ENCODE measurements at regions not wholly inside any gene's neighbourhood (a gene's known extent, or its start where the extent isn't known, plus 50 kb on each side); places are given as distances from the start of the nearest gene placed in this dataset.
A peak's percentile ranks its signal among the peaks of the same experiment; 100 is the strongest.

DNA sequence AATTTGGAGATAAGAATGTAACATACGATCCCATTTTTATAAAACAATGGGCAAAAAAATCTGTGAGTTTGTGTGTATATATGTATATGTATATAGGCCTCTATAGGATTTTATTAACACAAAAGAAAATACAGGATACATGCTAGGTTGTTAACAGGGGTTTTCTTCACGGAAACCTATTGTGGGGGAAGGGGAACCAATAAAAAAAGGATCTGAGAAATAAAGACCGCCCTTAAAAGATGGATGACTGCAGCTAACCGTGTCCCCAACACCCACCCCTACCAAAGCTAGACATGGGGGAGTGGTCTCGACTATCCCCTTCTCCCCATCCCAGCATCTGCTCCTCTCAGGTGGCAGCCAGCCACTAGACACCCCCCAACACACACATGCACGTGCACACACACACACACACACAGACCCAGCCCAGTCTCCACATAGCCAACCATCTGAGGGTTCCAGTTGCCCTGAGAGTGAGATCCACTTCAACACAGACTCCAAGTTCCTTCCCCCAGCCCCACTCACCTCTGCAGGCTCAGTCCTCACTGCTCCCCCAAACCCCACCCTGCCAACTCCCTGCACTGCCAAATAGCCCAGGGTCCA is 132.9 kb downstream of the TPRA1 start:
- no peak for DNase-seq

DNA sequence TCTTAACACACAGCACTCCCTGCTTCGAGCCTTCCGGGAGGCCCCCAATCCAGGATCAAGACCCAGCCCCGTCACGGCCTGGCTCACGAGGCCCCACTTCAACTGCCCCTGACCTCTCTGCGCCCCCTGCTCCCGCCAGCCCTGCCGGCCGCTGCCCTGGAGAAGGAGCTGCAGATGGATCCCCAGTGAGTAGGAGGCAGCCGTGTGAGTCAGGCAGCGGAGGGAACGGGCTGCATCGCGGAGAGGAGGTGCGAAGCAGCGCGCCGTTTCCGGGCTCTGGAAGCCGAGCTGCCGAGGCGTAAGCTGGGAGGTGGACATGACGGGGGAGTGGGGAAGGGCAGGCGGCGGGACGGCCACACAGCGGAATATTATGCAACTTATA is 133.4 kb downstream of the TPRA1 start:
- DNase-seq = no peak

DNA sequence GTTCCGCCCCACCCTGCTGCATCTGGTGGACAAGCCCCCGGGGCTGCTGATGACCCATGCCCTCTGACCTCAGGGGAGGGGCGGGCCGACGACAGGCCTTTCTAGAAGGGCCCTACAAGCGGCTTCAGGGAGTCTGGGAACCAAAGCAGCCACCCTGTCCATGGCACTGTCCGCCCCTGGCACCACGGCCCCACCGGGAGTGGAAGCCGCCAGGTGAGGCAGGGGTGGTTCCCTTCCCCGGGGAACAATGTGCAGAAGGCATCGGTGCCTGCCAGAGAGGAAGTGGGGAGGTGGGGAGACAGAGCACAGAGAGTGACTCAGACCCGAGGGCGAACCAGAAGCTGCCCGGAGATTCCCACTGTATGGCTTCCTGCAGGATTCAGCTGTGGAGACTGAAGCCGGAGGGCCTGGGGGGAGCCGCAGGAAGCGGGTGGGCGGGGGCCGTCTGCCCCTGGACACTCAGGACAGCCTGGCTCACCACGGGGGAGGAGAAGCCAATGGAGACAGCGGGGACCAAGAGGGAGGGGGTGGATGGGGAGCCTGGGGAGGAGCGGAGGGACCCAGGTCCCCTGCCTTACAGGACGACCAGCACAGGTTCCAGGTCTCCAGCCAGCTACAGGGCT is 134.0 kb downstream of the TPRA1 start:
- DNase-seq = no peak

DNA sequence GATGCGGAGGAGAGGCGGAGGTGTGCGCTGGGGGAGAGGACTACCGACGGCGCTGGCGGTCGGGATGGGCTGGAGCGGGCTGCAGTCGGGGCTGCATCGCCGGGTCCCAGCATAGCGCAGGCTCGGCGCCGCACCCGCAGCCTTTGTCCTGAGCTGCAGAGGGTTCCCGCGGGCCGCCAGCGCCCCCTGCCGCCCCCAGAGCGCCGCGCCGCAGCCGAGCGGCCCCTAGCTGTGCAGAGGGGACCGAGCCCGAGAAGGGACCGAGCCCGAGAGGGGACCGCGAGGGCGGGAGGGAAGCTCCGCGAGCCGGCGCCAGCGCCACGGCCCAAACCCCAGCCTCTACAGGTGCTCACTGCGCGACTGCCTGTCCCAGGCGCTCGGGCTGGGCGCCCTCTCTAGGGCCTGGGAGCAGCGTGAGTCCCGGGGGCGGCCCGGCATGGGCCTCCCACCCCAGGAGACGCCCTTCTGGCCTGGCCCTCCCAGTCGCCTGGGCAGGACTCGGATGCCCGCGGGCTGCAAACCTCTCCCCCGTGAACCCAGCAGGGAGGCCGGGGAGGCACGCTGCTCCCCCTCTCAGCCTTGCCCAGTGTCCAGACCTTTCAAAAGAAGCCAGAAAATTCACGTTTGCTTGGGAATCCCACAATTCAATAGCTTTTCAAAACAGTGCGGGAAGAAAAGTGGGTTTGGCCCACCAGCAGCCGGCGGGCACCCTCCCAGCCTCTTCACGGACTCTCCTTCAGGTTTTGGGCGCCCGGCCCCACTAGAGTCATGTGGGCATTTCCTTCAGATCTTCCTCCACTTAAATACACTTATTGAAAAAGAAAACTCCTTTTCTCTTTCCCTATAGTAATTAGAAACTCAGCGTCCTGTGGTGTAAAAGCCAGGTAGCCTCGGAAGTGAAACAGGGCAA is 134.7 kb downstream of the TPRA1 start:
- peak; percentile 7 for DNase-seq

DNA sequence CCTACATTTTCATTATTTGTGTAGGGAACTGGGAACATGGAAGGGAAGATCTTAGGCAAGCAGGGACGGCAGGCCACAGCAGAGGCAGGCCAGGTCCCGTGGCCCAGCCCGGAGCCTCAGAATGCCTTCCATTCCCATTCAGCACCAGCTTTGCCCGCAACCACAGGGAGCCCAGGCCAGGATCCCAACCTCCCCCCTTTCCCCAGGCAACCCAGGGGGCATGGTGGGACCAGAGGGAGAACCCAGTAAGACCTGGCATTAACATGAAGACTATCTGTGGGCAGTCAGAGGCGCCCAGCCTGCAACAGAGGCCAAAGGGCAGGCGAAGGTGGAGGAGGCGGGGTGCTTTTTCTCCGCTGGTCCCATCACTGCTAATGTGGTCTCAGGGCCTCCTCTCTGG is 135.6 kb downstream of the TPRA1 start:
- no peak for DNase-seq

DNA sequence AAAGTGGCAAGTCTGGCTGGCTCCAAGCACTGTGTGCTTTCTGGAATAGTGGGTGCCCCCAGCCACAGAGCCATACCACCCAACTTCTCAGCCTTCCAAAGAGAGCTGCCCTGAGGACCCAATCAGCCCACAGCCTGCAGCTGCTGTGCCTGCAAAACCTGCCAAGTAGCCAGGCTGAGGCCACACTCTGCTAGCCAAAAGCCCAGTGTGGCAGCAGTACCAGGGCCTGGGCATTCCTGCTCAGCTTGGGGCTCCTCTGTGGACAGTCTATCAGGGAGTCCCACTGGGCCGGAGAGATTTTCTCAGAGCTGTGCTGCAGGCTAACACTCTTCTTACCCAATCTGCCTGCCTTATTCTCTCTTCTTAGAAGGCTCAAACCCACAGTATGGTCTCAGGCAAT is 136.5 kb downstream of the TPRA1 start:
- DNase-seq = no peak

DNA sequence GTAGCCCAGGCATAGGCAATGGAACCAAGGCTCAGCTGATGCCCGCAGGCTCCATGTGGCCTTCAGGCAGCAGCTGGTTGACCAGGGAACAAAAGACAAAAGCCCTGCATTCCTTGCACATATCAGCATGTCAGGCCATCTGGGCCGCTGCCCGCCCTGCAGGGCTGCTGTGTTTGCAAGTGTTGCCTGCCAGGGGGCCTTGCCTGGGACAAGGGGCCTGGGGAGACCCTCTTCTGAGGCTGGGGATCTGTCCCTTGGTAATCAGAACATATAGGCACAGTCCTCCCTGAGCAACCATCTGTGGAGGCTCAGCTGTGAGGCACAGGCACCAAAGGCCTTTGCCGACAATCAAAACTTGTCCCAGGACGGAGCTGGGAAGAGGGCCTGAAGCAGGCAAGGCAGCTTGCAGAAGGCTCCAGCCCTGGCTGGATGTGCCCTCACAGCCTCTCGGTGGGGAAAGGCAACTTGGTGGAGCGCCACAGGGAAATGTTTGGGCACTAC is 138.2 kb downstream of the TPRA1 start:
- no peak for DNase-seq

DNA sequence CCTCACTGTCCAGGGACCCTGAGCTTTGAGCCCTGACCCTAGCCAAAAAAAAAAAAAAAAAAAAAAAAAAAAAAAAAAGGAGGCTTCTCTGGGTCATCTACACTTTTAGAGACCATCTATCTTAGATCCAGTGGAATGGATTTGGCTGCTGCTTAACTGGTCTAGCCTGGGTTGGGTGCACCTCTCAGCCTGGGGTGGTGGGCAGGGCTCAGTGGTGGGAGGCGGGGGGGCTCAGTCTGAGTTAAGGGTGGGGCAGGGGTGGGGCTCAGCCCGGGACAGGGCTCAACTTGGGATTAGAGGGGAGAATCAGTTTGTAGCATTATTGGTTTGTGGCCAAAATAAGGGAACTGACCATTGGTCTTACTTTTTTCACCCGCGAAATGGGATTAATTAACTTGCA is 139.2 kb downstream of the TPRA1 start:
- DNase-seq = no peak

DNA sequence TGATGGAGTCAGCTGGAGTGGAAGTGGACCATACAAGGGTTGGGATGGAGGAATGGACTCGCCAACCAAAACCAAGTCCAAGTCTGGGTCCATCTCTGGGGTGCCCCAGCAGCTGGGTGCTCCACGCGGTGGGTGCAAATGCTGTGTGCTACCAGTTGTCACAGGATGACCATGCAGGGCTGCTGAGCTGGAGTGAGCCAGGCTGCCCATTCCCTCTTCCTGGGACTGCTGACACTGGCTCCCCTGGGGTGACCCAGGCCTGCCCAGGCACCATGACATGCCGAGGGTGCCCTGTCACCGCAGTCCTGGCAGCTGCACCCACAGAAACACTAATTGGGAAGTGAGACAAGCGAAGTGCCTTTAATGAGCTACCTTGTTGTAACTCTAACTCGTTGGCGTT is 140.2 kb downstream of the TPRA1 start:
- no peak for DNase-seq

DNA sequence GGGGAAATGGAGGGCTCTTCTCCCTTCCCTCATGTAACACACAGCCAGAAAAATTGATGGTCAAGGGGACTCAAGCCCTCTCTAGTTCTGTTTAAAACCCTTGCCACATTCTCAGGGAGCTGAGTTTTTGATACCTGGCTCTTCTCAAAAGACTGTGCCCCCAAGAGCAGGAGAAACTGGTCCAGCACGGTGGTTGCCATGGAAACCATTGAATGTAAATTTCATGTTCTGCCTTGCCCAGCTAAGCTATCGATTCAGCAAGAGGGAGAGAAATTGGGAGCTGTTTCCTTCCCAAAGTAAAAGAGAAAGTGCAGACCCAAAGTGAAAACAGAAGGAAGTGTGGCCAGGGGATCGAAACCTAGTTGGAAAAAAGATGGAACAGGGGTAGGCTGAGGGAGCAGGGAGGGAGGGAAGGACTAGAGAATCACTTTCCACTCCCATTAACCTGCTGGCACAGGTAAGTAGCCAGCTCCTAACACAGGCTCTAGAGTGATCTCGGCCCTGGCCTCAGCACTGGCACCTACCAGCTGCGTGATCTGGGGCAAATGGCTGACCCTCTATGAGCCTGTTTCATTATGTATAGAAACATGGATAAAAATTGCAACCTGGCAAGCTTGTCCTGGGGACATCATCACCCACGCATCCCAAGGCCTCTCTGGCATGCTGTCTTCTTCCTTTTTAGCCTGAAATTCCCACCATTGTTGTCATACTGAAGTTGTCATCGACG is 140.9 kb downstream of the TPRA1 start:
- DNase-seq = no peak

DNA sequence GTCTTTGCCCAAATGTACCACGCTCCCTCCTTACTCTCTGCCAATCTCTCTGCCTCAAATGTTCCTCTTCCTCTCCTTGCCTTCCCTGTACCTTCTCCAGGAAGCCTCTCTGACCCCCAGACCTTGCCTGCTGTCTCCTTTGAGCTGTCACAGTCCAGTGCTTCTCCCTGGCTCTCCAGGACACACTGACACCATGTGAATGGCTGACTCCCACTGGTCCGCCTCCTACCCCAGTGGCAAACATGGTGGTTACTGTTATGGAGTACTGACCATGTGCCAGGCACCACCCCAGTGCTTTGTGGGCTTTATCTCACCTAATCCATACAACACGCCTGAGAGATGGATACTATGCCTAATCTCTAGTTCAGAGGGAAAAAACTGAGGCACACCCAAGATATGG is 141.9 kb downstream of the TPRA1 start:
- DNase-seq = no peak

DNA sequence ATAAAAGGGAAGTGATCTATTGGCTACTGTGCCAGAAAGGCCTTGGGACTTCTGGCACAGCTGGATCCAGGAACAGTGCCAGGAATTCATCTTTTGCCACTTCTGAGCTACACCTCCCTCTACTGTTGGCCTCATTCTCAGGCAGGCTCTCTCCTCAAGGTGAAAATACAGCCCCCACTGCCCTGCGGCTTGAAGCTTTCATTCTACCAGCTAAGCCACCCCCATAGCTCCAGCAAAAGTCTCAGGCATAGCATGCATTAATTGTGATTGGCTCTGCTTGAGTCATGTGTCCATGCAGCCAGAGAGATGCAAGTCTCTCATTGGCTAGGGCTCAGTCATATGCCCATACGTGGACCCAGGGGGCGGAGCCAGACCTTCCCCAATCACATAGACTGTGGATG is 142.4 kb downstream of the TPRA1 start:
- DNase-seq = no peak

DNA sequence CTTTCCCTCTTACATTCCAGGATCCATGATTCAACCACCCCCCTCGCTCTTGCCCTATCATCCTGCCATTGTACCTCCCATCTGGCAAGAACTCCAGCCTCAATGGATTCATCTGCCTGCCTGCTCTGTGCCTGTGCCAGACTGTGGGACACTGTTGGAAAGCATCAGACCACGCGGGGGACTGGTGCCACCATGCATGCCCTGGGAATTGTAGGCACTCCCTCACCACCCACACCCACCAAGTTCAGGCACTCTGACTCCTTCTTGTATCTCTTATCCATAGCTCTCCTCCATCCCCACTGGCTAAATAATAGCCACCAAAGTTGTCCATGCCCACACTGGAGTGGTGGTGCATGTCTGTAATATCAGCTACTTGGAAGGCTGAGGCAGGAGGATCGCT is 143.8 kb downstream of the TPRA1 start:
- DNase-seq = no peak

DNA sequence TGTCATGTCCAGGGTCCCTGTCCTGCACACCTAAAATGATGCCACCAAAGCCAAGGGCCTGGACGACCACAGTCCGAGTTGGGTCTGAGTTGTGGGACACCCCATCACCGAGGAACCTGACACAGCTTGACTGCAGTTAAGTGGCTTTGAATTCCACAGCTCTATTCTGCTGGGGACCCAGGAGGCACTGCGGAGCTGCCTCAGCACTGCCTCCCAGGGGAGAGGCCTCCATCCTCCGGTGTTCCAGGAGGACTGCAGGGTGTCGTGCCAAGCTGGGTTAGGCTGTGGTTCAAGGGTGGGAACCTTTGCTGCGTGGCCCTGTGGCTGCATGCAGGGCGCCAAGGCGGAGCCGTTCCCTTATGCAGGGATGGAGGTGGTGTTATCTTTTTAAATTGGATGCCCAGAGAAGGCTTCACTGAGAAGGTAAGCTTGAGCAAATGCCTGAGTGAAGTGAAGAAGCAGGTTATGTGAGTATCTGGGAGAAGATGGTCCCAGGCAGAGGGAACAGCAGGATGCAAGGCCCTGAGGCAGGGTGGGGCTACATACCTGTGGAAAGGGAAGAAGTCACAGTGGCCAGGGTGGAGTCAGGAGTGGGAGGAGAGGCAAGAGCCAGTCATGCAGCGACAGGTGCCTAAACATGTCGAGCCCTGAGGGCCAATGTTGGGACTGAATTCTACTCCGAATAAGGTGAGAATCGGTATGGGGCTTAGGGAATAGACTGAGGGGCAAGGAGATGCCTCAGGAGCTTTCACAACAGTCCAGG is 144.8 kb downstream of the TPRA1 start:
- no peak for DNase-seq

DNA sequence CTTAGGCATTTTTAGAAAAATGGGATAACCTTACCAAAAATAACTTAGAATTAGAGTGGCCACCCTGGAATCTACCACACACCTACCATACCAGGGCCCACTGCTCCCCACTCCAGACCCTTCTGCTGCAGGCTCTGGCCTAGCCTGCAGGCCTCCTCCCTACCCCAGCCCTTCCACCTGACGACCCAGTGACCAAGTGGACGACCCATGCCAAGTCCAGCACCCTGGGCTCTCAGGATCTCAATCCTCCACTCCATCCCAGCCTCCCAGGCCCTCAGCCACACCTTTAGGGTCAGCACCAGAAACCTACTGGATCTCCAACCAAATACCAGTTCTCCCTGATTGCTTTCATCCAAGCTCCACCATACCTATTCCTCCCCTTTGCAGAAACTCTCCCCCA is 145.8 kb downstream of the TPRA1 start:
- no peak for DNase-seq

DNA sequence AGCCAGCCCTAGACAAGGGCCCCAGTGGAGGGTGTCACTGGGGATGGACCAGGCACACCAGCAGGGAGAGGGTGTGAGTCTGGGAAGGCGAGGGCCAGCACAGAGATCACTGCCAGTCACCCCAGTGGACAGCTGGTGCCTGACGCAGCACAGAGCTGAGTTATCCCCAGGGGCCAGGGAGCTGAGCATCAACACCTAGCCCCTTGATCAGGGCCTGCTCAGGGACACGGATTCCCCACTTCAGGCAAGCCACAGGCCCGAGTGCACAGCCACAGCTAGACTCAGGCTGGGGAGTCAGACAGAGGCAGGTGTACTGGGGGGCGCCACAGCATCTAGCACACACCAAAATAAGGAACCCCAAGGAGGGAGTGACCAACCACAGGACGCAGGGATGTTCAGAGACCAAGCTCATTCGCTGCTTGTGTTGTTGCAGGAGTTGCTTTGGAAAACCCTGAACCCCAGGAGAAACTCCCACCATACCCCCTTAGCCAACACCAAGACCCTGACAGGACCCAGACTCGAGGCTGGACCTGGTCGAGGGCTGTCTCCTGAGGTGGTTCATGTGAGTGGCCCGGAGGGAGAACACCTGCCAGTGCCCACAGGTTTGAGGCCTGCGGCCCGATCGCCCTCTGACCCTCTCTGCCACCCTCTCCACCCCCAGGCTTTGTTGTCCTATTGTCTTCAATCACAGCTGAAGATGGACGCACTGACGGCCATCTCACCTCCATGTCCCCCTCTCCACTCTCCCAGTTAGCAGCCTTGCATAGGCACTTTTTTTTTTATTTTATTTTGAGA is 146.8 kb downstream of the TPRA1 start:
- DNase-seq = no peak

DNA sequence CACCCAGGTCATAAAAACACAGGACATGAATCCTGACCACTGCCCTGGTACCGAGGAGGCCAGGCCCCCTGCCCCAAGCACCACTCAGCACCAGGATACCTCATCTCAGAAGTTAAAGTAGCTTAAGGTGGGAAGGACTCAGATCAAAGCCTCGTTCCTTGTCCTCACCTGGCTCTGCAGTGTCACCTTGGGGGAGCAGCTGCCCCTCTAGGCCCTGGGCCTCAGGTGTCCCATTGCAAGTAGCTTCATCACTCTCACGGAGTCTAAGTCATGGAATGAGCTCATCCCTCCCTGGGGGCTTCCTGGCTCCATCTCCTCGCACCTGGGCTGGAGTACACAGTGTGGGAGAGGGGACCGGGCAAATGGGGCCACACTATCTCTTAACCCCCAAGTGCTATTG is 148.0 kb downstream of the TPRA1 start:
- DNase-seq = no peak

DNA sequence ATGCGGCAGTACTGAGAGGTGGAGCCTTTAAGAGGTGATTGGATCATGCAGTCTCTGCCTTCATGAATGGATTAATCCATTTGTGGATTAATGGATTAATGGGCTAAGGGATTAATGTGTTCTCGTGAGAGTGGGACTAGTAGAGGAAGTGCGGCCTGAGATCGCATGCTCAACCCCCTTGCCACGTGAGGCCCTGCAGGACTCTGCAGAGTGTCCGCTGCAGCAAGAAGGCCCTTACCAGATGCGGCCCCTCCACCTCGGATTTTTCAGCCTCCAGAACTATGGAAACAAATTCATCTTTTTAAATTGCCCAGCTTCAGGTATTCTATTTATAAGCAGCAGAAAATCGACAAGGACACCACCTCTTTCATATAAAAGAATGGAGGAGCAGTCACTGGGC is 148.8 kb downstream of the TPRA1 start:
- DNase-seq = no peak

DNA sequence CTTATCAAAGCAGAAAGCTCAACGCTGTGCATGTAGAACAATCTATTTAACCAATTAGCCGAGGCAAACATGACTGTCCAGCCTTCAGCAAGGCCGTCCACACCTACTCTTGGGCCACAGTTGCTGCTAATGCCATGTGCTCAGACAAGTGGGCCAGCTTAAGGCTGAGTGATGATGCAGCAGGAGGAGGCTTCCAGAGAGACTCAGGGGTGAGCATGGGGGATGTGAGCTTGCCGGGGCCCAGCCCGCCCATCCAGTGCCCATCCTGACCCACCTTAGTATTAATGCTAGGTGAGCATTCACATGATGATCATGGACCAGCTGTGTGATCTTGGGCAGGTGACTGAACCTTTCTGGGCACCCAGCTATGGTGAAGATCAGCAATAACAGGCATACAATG is 150.1 kb downstream of the TPRA1 start:
- no peak for DNase-seq

DNA sequence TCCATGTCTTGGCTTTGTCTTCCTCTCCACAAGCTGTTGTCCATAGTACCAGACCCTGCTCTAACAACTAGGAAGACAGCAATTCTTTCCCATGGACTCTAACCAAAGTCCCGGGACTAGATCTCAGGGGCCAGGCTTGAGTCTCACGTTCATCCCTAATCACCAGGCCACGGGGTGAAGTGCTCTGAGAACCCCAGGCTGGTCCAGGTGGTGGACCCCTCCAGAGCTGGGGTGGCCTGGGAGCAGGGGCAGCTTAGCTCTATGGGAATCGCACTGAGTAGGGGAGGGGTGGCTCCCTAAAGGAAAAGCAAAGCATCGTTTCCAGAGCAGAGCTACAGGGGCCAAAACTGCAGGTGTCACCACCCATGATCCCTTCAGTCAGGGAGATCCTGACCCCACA is 150.9 kb downstream of the TPRA1 start:
- no peak for DNase-seq

DNA sequence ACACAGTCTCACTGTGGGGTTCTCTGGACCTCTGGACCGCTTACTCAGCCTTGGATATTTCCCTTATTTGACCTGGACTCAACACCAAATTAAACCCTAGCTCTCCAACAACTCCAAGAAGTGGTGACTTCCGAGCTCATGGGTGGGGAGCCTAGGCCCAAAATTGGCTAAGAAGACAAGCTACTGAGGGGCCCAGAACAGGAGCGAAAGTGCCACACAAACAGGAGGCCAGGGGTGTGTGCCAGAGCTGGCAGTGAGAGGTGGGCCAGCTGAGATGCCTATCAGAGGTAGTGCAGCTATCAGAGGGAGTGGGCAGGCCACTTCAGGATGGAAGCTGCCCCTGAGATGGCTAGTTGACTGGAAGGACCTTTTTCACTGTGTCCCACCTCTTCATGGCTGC is 151.1 kb upstream of the PRR20G start:
- DNase-seq = no peak

DNA sequence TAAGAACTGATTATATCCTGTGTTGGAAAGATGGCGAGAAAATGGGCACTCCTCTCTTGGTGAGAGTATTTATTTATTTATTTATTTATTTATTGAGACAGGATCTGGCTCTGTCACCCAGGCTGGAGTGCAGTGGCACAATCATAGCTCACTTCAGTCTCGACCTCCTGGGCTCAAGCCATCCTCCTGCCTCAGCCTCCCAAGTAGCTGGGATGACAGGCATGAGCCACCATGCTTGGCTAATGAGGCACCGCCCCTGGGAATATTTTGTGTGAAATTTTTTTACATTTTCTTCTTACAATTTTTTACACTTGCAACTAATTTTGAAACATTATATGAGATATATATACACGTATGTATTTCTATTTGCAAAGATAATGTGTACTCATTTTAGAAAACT is 150.5 kb upstream of the PRR20G start:
- DNase-seq = no peak

All from effector CD8-positive, alpha-beta T cell (primary cell).